Pancreas (tissue), 10 donors: ENCODE measurements at regions not wholly inside any gene's neighbourhood (a gene's known extent, or its start where the extent isn't known, plus 50 kb on each side); places are given as distances from the start of the nearest gene placed in this dataset.

Experiments used
- ATAC-seq, 4 donors: fragments of 200-7000 bp; cut with Tn5 transposase; one replicate each; pipeline versions ENCODE4 v1.8.0 to v1.9.1; 2020; ENCODE audit warnings: mild to moderate bottlenecking in 4 of 4, moderate library complexity in 4 of 4
- DNase-seq, 6 donors: peaks; one replicate each; pipeline ENCODE4 v3.0.0-alpha.2; 2020
- FAIRE-seq: peaks from 2 replicates; lab custom pipeline; 2012; peaks lifted over from hg19 to GRCh38; lab: Jason Lieb, UNC
- H3K27ac ChIP-seq, 4 donors: fragments of 200-600 bp; sonication (generic); 1 replicate in 3 of 4; 2 replicates in 1 of 4; pipeline versions ENCODE4 v1.5.0 to v1.8.0; 2020
- H3K27me3 ChIP-seq, 4 donors: fragments of 200-600 bp; one replicate each; pipeline ENCODE4 v1.8.0; 2021
- H3K36me3 ChIP-seq, 3 donors: fragments of 200-600 bp; sonication (generic) in 1 of 3; one replicate each; pipeline versions ENCODE4 v1.5.0 to v1.8.0; 2020 to 2021
- H3K4me1 ChIP-seq, 3 donors: fragments of 200-600 bp; one replicate each; pipeline ENCODE4 v1.8.0; 2021
- H3K4me3 ChIP-seq, 4 donors: fragments of 200-600 bp; sonication (generic) in 2 of 4; one replicate each; pipeline versions ENCODE4 v1.5.0 to v1.8.0; 2020 to 2021
- H3K9me3 ChIP-seq, 4 donors: fragments of 200-600 bp; one replicate each; pipeline ENCODE4 v1.8.0; 2021
- WGBS, 2 donors: extraction: QIAGEN DNeasy Blood & Tissue Kit; methylation state at CpG; one replicate each; pipeline ENCODE4 v1.1.7; 2013; 5-methylcytosine and 5-hydroxymethylcytosine counted together
- intact Hi-C, 3 donors: fragments of 100-400 bp; cut with DNase I; formaldehyde crosslinking; loops; one replicate each; pipeline versions ENCODE4 v1.11.1 to v1.14.2; 2022
- TF ChIP-seq, protein P1 (sequence below), 4 donors: fragments of 200-600 bp; sonication (generic) in 3 of 4; IDR thresholded peaks; one replicate each; pipeline versions ENCODE4 v1.5.0 to v1.8.0; 2021; ENCODE audit warnings: antibody characterized with exemption in 4 of 4
- donor health status: healthy with polysubstance abuse.
- donor health status: DM: no; HTN: no; CAD: no; lungs with moderate emphysema.
- donor health status: DM: no; HTN: no; CAD: no.
- donor health status: control.
- donor health status: control.
- donor health status: Bipolar disorder and iron deficiency.
- donor health status: DM: yes; HTN: yes; CAD: no.
- donor health status: DM: no; HTN: no; CAD: no.
- donor health status: DM: no; HTN: no; CAD: no.
- donor health status: DM: yes; HTN: yes; CAD: no.

DNA sequence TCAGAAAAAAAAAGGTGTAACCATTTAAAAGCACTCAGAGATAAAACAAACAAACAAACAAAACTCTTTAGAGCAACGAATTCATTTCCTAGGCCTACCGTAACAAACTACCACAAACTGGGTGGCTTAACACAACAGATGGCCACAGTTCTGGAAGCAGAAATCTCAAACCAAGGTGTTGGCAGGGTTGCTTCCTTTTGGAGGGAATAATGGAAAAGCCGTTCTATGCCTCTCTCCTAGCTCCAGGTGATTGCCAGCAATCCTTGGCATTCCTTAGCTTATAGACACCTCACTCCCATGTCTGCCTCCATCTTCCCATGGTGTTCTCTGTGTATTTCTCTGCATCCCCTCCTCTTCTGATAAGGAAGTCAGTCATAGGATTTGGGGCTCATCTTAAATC lies 200.4 kb downstream of the RAB38 start:
- 65 to 70% methylated on average over 3 of the region's 3 CpGs for WGBS, 2 donors
- intact Hi-C loops, result no loop called here
- TF ChIP-seq, protein P1, sequence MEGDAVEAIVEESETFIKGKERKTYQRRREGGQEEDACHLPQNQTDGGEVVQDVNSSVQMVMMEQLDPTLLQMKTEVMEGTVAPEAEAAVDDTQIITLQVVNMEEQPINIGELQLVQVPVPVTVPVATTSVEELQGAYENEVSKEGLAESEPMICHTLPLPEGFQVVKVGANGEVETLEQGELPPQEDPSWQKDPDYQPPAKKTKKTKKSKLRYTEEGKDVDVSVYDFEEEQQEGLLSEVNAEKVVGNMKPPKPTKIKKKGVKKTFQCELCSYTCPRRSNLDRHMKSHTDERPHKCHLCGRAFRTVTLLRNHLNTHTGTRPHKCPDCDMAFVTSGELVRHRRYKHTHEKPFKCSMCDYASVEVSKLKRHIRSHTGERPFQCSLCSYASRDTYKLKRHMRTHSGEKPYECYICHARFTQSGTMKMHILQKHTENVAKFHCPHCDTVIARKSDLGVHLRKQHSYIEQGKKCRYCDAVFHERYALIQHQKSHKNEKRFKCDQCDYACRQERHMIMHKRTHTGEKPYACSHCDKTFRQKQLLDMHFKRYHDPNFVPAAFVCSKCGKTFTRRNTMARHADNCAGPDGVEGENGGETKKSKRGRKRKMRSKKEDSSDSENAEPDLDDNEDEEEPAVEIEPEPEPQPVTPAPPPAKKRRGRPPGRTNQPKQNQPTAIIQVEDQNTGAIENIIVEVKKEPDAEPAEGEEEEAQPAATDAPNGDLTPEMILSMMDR (IDR thresholded peaks at IDR 0.05), result no peak

DNA sequence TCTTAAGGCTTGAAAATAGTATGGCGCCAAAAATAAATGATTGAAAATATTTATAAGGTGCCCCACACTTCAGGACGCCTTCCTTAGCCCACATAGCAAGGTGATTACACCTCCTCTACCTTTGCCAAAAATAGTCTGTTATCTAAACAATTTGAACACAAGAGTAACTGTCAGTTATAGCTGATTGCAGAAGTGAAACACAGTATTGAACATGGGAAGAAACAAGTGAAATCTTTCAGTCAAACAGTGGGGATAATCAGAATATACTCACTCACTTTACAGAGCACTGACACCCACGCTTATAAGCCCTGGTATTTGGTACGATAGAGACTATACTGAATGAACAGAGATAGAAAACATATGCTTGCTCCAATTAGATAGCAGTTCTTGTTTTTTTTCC lies 203.1 kb downstream of the RAB38 start:
- H3K27ac ChIP-seq, result no peak overlapping the region
- DNase-seq (no peak), FAIRE-seq (no peak), ATAC-seq (no peak)
- TF ChIP-seq, protein P1 (IDR thresholded peaks at IDR 0.05), result no peak
- 67 to 71% methylated on average over 4 of the region's 4 CpGs for WGBS, 2 donors
- H3K9me3 ChIP-seq, result no peaks in the 10 kb centered on the region
- H3K36me3 ChIP-seq, result no peaks in the 10 kb centered on the region
- H3K4me3 ChIP-seq, result no peak overlapping the region
- H3K27me3 ChIP-seq, result no peaks in the 10 kb centered on the region
- intact Hi-C loops, result no loop called here
- H3K4me1 ChIP-seq, result no peaks in the 10 kb centered on the region

More for the DNA sequence above, 200.4 kb downstream of the RAB38 start:
- Histone ChIP-seq H3K27me3 (no peaks in the 10 kb centered on the region), H3K36me3 (no peaks in the 10 kb centered on the region), H3K9me3 (no peaks in the 10 kb centered on the region), H3K27ac (no peak overlapping the region), H3K4me3 (no peak overlapping the region), H3K4me1 (no peaks in the 10 kb centered on the region)
- no peak for DNase-seq
- no peak for FAIRE-seq
- no peak for ATAC-seq

DNA sequence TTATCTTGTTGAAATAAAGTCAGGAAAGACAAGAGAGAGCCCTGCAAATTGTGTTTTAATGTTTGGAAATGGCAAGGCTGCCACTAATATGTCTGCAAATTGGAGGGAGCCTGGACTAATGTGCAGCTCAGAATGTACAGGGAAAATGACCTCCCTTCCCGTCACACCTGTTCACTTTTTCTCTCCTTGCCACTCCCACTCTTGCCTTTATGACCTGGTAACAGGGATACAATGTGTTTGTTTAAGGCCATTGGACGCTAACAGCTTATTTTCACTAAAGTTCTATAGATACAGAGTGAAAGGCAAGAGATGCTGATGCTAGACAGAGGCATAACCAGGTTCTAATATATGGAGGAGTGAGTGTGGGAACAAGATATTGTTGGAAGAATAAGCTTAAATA lies 203.9 kb downstream of the RAB38 start:
- DNase-seq (no peak), ATAC-seq (no peak), FAIRE-seq (no peak)
- no peak overlapping the region for H3K27ac ChIP-seq
- no peak overlapping the region for H3K4me3 ChIP-seq
- H3K27me3 ChIP-seq, result no peaks in the 10 kb centered on the region
- H3K4me1 ChIP-seq, result no peaks in the 10 kb centered on the region
- 57 to 62% methylated on average over 2 of the region's 2 CpGs for WGBS, 2 donors
- H3K36me3 ChIP-seq, result no peaks in the 10 kb centered on the region
- TF ChIP-seq, protein P1 (IDR thresholded peaks at IDR 0.05), result no peak
- no peaks in the 10 kb centered on the region for H3K9me3 ChIP-seq
- intact Hi-C loops, result no loop called here

DNA sequence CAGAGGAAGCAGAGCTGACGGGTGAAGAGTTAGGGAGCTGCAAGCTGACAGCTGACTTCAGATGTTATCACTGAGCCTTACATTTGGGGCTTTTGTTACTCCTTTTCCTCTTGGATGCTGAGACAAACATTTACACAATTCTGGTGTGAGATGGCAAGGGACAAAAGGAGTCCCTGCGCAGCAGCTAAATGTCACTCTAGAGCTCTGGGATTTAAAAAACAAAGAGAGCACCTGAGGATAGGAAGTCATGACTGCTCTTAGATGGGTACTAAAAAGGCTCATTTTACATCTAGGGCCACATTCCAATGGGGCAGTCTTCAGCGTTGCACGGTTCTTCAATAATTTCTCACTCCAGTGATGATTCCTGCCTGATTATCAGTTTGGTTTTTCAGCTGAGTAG lies 204.5 kb downstream of the RAB38 start:
- intact Hi-C loops, result no loop called here
- ATAC-seq (no peak), DNase-seq (no peak), FAIRE-seq (no peak)
- H3K4me3 ChIP-seq, result no peak overlapping the region
- TF ChIP-seq, protein P1 (IDR thresholded peaks at IDR 0.05), result no peak
- no peak overlapping the region for H3K27ac ChIP-seq
- WGBS, 2 donors, result 71 to 72% methylated on average over 4 of the region's 4 CpGs
- H3K27me3 ChIP-seq, result no peaks in the 10 kb centered on the region
- no peaks in the 10 kb centered on the region for H3K9me3 ChIP-seq
- H3K36me3 ChIP-seq, result no peaks in the 10 kb centered on the region
- H3K4me1 ChIP-seq, result no peaks in the 10 kb centered on the region

DNA sequence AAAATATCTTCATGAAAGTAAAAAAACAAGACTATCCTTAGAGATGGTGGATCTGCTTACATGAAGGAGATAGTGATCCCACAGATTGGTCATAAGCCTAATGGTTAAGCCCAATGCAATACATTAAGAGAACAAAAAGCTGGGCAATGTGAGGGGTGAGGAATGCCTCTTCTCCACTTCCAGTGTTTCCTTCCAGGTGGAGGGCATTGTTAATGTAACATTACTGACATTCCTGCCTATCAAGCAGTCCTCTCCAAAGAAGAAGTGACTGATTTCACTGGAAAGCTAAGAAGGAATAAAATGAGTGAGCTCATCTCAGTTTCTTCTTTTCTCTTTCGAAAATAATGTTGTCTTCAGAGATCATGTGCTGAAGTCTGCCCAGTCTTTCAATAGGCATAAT lies 207.8 kb downstream of the RAB38 start:
- TF ChIP-seq, protein P1 (IDR thresholded peaks at IDR 0.05), result no peak
- ATAC-seq (no peak), DNase-seq (no peak), FAIRE-seq (no peak)
- 43 to 63% methylated on average over 1 of the region's 1 CpG for WGBS, 2 donors
- H3K27ac ChIP-seq, result no peak overlapping the region
- no peak overlapping the region for H3K4me3 ChIP-seq
- H3K36me3 ChIP-seq, result no peaks in the 10 kb centered on the region
- no peaks in the 10 kb centered on the region for H3K9me3 ChIP-seq
- intact Hi-C loops, result no loop called here
- H3K4me1 ChIP-seq, result no peaks in the 10 kb centered on the region
- H3K27me3 ChIP-seq, result no peaks in the 10 kb centered on the region
